ENCODE measurements at regions not wholly inside any gene's neighbourhood (a gene's known extent, or its start where the extent isn't known, plus 50 kb on each side); places are given as distances from the start of the nearest gene placed in this dataset.

DNA sequence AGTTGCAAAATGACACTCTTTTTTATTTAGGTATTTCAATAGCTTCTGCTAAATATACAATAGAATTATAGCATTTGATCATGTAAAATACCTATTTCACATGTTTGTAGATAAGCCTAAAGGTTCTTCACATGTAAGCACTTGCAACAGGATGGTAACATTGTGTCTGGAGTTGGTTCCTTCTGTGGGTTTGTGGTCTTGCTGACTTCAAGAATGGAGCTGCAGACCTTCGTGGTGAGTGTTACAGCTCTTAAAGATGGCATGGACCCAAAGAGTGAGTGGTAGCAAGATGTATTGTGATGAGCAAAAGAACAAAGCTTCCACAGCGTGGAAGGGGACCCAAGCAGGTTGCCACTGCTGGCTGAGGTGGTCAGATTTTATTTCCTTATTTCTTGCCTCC lies 246.4 kb upstream of the PDGFD start:
- TF ChIP-seq, protein P1, sequence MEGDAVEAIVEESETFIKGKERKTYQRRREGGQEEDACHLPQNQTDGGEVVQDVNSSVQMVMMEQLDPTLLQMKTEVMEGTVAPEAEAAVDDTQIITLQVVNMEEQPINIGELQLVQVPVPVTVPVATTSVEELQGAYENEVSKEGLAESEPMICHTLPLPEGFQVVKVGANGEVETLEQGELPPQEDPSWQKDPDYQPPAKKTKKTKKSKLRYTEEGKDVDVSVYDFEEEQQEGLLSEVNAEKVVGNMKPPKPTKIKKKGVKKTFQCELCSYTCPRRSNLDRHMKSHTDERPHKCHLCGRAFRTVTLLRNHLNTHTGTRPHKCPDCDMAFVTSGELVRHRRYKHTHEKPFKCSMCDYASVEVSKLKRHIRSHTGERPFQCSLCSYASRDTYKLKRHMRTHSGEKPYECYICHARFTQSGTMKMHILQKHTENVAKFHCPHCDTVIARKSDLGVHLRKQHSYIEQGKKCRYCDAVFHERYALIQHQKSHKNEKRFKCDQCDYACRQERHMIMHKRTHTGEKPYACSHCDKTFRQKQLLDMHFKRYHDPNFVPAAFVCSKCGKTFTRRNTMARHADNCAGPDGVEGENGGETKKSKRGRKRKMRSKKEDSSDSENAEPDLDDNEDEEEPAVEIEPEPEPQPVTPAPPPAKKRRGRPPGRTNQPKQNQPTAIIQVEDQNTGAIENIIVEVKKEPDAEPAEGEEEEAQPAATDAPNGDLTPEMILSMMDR (conservative IDR thresholded peaks at IDR 0.05 in 1 of 2, IDR thresholded peaks at IDR 0.05 in 1 of 2; ENCODE audit: low read depth in 1 of 2, low read length in 2 of 2) = no peak
- no peak for TF ChIP-seq EZH2 (IDR thresholded peaks at IDR 0.05; ENCODE audit: low read length, missing control alignments)
